Panc1 (cell line): ENCODE measurements at regions not wholly inside any gene's neighbourhood (a gene's known extent, or its start where the extent isn't known, plus 50 kb on each side); places are given as distances from the start of the nearest gene placed in this dataset.

Source experiments
- CTCF ChIP-seq: fragments of 450-650 bp; IDR thresholded peaks from 2 replicates; pipeline ENCODE4 v1.5.1; 2017; ENCODE audit warnings: mild to moderate bottlenecking
- SIN3A ChIP-seq: IDR thresholded peaks from 2 replicates; pipeline ENCODE4 v1.6.1; 2012; ENCODE audit warnings: low read depth, mild to moderate bottlenecking, low read length, moderate library complexity, borderline replicate concordance; ENCODE audit not compliant: insufficient read depth
- TCF7L2 ChIP-seq: IDR thresholded peaks from 2 replicates; pipeline ENCODE4 v1.6.1; 2011; ENCODE audit warnings: mild to moderate bottlenecking, low read depth, low read length, inconsistent platforms

GRCh38 chr1:42008264-42008663, 89.5 kb upstream of the HIVEP3 start:
- TF ChIP-seq CTCF = no peak
- TF ChIP-seq SIN3A = no peak
- TF ChIP-seq TCF7L2 = no peak
